Coronary artery (tissue), 2 donors: ENCODE measurements at regions not wholly inside any gene's neighbourhood (a gene's known extent, or its start where the extent isn't known, plus 50 kb on each side); places are given as distances from the start of the nearest gene placed in this dataset.
A peak's percentile ranks its signal among the peaks of the same experiment; 100 is the strongest.

Experiments used
- DNase-seq: peaks from one replicate; pipeline ENCODE4 v3.0.0-alpha.2; 2017; ENCODE audit warnings: low spot score
- H3K27ac ChIP-seq, 2 donors: fragments of 200-600 bp; sonication (generic); one replicate each; pipeline ENCODE4 v1.5.1; 2016 to 2019
- H3K4me3 ChIP-seq: fragments of 200-600 bp; sonication (generic); 2 replicates; pipeline ENCODE4 v1.5.1; 2016; ENCODE audit warnings: mild to moderate bottlenecking, moderate library complexity
- TF ChIP-seq, protein P1 (sequence below): fragments of 200-600 bp; sonication (generic); IDR thresholded peaks from one replicate; pipeline ENCODE4 v1.5.1; 2019; ENCODE audit warnings: antibody characterized with exemption

DNA sequence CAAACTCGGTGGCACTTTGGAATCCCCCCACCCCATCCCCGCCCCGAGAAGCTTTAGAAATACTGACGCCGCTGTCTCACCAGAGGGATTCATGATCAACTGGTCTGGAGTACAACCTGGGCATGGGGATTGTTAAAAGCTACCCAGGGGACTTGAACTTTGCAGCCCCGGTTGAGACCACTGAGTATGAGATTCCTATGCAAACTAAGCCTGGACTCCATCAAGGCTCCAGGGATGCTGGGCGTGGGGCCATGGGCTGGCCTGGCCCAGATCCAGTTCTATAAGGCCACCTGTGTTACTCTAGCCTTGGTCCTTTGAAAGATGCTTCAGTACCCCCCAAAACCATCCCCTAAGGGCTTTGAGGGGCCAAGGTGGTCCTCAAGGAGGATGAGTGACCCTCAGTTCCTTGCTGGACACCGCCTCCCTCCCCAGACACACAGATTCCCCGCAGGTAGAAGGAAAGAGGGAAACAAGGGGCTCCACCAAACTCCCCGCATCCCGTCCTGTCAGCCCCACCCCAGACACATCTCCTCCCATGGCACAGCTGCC lies 68.5 kb downstream of the MRPL36 start:
- Histone ChIP-seq H3K4me3 (no peak overlapping the region), H3K27ac (no peak overlapping the region)
- TF ChIP-seq, protein P1, sequence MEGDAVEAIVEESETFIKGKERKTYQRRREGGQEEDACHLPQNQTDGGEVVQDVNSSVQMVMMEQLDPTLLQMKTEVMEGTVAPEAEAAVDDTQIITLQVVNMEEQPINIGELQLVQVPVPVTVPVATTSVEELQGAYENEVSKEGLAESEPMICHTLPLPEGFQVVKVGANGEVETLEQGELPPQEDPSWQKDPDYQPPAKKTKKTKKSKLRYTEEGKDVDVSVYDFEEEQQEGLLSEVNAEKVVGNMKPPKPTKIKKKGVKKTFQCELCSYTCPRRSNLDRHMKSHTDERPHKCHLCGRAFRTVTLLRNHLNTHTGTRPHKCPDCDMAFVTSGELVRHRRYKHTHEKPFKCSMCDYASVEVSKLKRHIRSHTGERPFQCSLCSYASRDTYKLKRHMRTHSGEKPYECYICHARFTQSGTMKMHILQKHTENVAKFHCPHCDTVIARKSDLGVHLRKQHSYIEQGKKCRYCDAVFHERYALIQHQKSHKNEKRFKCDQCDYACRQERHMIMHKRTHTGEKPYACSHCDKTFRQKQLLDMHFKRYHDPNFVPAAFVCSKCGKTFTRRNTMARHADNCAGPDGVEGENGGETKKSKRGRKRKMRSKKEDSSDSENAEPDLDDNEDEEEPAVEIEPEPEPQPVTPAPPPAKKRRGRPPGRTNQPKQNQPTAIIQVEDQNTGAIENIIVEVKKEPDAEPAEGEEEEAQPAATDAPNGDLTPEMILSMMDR, result no peak
- DNase-seq, result peak; percentile 43

DNA sequence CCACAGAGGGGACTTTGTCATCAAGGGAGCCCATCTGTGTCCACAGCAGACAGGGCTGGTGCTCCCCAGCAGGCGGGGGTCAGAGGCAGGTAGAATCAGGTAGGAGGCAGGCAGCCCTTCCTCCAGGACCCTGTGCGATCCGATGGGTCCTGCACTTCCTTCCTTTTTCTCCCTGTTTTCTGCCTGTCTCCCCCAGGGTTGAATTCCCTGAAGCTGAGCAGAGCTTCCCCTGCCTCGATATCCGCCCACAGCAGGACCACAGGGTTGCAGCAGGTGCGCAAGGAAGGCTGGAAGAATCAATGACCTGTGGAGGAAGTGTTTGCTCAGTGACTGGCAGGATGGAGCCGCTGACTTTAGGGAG lies 69.2 kb downstream of the MRPL36 start:
- TF ChIP-seq, protein P1, result no peak
- peak; percentile 60 for DNase-seq
- no peak overlapping the region for H3K4me3 ChIP-seq
- no peak overlapping the region for H3K27ac ChIP-seq

DNA sequence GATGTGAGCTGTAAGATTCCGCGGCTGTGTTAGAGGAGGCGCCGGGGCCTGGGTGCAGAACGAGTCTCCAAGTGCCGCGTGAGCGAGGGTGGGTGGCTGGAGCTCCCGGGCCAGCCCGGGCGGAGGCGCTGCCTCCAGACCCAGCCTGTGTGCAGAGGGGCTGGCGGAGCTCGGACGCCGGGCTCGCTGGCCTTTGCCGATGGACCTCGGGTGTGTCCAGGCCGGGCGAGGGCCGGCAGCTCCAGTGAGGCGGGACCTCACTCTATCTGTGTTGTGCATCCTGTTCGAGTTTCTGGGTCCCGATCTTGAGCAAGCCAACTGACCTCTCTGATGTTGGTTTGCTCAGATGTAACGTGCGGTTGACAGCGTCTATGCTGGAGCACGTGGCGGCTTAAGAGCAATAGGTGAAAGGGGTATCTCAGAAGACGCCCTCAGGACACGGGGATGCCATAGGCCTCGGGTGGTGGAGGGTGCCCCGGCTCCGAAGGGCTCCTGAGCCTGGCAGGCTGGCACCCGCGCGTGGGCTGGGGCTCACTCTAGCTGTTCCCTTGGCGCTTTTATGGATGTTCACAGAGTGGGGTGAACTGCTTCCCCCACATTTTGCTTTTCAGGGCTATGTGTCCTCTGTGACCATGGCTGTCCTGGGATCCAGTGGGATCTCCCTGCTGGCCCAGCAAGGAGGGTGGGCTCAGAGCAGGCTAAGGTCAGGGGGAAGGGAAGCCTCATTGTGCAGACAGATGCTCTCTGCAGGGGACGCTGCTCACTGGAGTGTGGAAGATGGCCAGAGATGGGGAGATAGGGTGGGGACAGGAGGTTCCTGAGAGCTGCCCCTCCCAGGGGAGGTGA lies 69.8 kb downstream of the MRPL36 start:
- TF ChIP-seq, protein P1, result no peak
- DNase-seq, result peak; percentile 66
- Histone ChIP-seq H3K27ac (no peak overlapping the region), H3K4me3 (no peak overlapping the region)

DNA sequence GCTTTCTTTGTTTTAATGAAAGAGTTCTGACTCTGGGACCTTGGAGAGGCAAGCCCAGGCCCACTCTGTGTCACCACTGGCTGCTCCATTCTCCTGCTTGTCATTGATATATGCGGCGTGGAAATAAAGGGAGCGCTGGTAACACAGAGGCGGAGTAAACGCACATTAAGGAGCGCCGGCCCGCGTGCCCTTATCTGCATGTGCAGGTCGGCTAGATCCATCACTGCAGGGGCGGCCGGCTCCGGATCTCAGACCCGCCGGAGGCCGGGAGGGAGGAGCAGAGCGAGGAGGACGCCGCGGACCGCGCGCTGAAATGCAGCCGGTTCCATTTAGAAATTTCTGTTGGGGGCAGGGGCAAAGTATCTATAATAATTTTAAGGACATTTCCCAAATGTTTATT lies 70.8 kb downstream of the MRPL36 start:
- peak; percentile 43 for DNase-seq
- Histone ChIP-seq H3K4me3 (no peak overlapping the region), H3K27ac (no peak overlapping the region)
- TF ChIP-seq, protein P1, result no peak

DNA sequence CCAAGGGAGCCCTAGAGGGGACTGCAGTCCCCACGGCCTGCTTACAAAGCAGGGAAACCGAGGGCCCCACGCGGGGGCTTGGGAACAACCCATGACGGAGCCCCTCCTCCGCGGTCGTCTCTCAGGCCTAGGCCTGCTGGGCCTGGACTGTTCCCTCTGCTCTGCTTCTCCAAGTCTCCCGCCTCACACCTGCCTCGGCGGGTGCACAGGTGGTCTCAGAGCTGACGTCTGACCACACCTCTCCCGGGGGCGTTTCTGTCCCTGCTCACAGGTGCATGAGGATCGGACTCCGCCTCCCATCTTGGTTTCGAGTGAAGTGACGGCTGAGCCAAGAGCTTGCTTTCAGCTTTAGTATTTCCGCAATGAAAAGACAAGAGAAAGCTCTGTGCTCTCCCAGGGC lies 72.1 kb downstream of the MRPL36 start:
- TF ChIP-seq, protein P1, result no peak
- DNase-seq, result peak; percentile 45
- Histone ChIP-seq H3K27ac (no peak overlapping the region), H3K4me3 (no peak overlapping the region)

DNA sequence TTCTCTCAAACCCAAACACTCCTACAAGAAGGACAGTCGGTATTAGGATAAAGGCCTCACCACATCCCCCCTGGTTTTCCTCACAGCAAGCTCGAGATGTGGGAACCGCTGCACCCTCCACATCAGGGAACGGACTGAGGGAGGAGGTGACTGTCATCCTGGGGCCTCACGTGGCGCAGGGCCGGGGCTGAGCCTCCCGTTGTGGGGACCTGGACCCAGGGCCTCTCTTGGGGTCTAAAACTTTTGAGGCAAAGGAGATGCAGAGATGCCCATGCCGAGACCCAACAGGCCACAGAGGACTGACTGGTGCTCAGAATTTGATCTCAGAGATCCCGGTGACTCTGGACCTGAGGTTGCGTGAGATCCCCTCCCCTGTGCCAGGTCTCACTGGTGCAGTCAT lies 72.7 kb downstream of the MRPL36 start:
- no peak overlapping the region for H3K4me3 ChIP-seq
- H3K27ac ChIP-seq, result no peak overlapping the region
- TF ChIP-seq, protein P1, result no peak
- peak; percentile 65 for DNase-seq

DNA sequence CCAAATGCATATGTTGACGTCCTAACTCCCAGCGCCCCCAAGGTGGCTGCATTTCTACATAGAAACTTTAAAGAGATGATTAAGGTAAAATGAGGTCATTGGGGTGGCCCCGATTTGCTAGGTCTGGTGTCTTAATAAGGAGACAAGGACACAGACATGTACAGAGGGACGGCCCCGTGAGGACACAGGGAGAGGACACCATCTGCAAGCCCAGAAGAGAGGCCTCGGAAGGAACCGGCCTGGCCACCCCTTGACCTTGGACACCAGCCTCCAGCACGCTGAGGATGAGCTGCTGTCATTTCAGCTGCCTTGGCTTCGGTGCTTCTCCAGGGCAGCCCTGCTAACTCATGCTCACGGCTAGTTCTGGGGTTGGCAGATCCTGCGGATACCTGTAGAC lies 73.2 kb downstream of the MRPL36 start:
- H3K4me3 ChIP-seq, result no peak overlapping the region
- TF ChIP-seq, protein P1, result no peak
- no peak for DNase-seq

More for the DNA sequence above, 73.2 kb downstream of the MRPL36 start:
- no peak overlapping the region for H3K27ac ChIP-seq
